Skeletal muscle cell (primary cell): ENCODE measurements at regions not wholly inside any gene's neighbourhood (a gene's known extent, or its start where the extent isn't known, plus 50 kb on each side); places are given as distances from the start of the nearest gene placed in this dataset.

Experiments
- DNase-seq: peaks from one replicate; pipeline ENCODE4 v3.0.0-alpha.2; 2010; ENCODE audit warnings: low read depth
- H3K4me3 ChIP-seq: 2 replicates; pipeline ENCODE4 v1.5.1; 2011; ENCODE audit warnings: low read depth, mild to moderate bottlenecking, control low read depth, low read length, moderate library complexity

GRCh38 chr14:54322701-54323337 lies 74.0 kb upstream of the CDKN3 start:
- H3K4me3 ChIP-seq = no peak overlapping the region
- no peak for DNase-seq

GRCh38 chr14:54325766-54326165 lies 71.0 kb upstream of the CDKN3 start:
- DNase-seq = no peak
- no peak overlapping the region for H3K4me3 ChIP-seq

DNA sequence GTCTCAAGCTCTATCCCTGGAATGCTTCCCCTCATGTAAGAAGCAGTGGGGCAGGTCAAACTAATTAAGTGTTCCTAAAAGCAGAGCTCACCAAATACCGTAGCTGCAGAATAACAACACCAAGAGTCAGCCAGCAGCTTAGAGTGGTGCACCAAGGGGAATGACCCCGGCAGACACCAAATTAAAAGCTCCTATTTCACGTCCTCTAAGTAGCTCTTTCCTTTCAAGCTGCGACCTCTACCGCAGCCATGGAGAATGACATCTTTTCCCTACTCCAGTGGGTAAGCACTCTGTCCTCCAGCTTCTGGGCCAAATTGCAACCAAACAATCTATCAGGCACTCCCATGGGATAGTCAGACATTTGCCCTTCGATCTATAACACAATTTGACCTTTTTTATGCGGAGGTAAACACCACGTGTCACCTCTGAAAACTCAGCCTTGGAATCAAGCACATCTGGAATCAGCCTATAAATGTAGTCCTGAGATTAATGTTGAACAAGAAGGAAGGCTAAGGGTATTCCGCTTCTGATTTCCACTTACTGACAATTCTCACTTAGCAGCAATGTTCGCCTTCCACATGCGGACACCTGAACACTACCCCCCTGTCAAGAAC lies 67.6 kb upstream of the CDKN3 start:
- no peak for DNase-seq
- no peak overlapping the region for H3K4me3 ChIP-seq

GRCh38 chr14:54330876-54331275 lies 65.9 kb upstream of the CDKN3 start:
- no peak for DNase-seq
- H3K4me3 ChIP-seq = no peak overlapping the region

GRCh38 chr14:54331516-54331915 lies 65.3 kb upstream of the CDKN3 start:
- DNase-seq = no peak
- H3K4me3 ChIP-seq = no peak overlapping the region

DNA sequence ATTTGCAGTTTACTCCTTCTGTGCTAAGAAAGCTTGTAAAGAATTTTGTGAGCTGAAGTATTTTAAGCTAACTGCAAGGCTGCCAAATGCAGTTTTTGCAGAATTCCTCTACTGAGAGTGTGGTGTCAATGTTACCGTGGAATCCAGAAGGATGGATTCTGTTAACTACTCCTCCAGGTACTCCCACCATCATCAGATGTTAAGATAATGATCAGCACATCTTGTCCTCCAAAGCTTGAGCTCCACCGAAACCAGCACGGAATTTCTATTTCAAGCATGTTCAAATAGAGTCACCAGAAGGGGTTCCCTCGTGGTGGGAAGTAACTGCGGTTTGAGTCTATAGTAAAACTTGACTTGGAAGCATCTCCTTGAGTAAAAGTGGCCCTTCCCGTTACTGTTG lies 64.3 kb upstream of the CDKN3 start:
- DNase-seq = no peak
- no peak overlapping the region for H3K4me3 ChIP-seq

GRCh38 chr14:54333511-54333910 lies 63.3 kb upstream of the CDKN3 start:
- no peak for DNase-seq
- no peak overlapping the region for H3K4me3 ChIP-seq

DNA sequence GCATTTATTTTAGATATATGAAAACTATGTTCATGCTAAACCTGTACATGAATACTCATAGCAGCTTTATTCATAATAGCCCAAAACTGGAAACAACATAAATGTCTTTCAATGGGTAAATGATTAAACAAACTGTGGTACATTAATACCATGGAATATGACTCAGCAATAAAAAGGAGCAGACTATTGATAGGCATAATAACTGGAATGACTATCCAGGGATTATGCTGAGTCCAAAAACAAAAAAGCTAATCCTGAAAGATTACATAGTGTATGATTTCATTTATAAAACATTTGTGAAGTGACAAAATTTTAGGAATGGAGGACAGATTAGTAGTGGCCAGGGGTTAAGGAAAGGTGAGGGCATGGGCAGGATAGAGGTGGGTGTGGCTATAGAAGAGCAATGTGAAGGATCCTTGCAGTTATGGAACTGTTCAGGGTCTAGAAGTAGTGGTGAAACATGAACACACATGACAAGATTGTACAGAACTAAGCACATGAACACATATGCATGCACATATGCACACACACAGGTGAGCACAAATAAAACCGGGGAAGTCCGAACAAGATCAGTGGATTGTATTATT lies 61.1 kb upstream of the CDKN3 start:
- DNase-seq = no peak

GRCh38 chr14:54337314-54337713 lies 59.5 kb upstream of the CDKN3 start:
- DNase-seq = no peak
- no peak overlapping the region for H3K4me3 ChIP-seq

More for the DNA sequence above, 61.1 kb upstream of the CDKN3 start:
- H3K4me3 ChIP-seq = no peak overlapping the region

DNA sequence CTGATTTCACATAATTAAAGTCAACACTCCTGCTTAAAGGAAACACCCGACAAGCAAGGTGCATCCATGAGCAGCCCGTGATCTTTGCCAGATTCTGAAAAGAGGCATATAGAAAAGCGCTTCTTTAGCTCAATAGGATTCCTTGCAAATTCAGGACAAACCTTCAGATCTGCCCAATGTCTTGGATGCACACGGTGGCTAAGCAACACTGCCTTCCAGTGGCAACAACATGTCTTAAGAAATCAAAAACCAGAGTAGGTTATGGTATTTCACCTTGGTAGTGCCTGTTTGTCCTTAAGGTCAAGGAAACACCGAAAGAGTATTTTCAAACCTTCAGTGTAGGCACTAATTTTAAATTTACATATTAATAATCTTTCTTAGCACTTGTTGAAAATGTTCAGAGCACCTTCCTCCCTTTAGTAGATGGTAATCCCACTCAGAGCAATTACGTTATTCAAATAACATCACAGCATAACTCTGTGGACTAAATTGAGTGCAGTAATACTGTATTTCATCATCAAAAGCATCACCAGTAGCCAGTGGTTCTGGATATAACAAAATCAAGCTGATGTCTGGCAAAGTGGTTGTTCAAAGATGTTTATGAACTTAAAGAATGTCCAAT lies 58.0 kb upstream of the CDKN3 start:
- DNase-seq = no peak
- H3K4me3 ChIP-seq = no peak overlapping the region

- no peak for DNase-seq
- no peak overlapping the region for H3K4me3 ChIP-seq
These were observed 57.0 kb upstream of the CDKN3 start for GRCh38 chr14:54339771-54340170.

DNA sequence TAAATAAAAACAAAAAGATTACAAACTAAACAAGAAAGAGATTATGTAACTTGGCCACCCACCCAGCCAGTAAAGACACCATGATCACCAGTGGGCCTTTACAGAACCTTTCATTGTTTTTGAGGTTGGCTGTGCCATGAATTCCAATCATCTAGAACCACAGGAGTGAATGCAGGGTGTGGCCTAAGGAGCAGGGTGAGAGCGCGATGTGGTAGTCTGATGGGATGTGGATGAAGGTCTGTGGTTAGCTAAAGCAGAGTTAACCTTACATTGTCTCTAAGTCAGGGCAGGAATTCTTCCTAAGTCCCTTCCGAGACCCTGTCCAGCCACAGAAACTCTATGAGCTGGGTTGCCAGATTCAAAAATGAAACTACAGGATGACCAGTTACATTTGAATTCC lies 54.0 kb upstream of the CDKN3 start:
- no peak for DNase-seq
- no peak overlapping the region for H3K4me3 ChIP-seq

DNA sequence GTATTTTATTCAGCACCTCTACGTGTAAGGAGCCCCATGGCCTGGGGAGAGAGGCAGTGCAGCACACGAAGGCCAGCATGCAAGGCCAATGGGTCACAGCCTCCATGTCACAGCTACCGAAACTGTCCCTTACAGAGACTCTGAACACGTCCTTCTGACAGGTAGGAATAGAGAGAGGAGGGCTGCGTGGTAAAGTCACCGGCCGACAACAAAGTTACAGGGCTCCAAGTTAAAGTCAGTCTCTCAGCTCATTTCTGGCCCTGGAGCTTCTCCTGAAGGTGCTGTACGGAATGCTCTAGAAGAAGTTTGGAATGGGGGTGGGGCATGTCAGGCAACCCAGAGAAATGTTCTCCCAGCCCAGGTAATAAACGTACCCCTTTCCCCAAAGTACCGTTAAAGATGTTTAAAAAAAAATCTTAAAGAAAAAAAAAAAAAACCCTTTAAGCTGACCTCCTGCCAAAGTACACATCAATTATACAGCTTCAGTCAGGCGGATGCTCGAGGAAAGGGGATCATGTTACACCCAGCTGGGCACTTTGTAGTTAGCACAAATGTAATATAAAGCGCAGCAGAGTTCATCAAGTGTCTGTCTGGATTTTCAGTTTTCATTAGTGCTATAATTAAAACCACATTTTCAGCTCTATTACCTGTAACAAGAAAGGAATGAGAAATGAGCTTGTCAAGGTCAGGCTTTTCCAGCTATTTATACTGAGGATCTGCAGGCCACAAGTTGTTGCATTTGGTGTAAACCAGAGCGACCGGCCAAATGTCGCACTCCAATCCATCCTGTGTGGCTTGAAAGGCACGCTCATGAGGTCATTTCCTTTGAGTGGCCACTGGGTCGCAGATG lies 53.3 kb upstream of the CDKN3 start:
- no peak for DNase-seq
- H3K4me3 ChIP-seq = no peak overlapping the region

- no peak overlapping the region for H3K4me3 ChIP-seq
- no peak for DNase-seq
These were observed 52.4 kb upstream of the CDKN3 start for GRCh38 chr14:54344445-54344844.

DNA sequence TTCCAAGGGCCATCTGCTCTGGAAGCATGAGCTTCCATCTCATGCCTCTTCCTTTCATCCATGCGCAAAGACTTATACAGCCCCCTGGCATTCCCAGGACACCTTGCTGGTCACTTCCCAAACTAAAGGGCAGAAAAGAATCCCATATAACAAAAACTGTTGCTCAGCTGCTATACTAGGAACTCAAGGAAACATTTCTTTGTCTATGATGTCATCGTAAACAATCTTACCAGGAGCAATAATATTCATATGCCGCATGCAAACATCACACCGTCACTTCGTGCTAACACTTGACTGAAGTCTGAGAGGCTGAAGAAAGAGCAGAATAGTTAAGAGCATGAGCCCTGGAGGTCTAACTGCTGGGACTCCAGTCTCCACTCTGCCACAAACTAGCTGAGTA lies 50.5 kb upstream of the CDKN3 start:
- H3K4me3 ChIP-seq = no peak overlapping the region
- no peak for DNase-seq
